Right ventricle myocardium superior (tissue), 1 donor: ENCODE measurements at regions not wholly inside any gene's neighbourhood (a gene's known extent, or its start where the extent isn't known, plus 50 kb on each side); places are given as distances from the start of the nearest gene placed in this dataset.
"Not testable (repeated sequence)": the region's sequence is repeated elsewhere in the genome, so short reads cannot be mapped to it uniquely, and the experiment has no call there.

Experiments used
- ATAC-seq: fragments of 200-7000 bp; cut with Tn5 transposase; one replicate; pipeline ENCODE4 v1.9.1; 2020; ENCODE audit warnings: mild to moderate bottlenecking; ENCODE audit not compliant: poor library complexity
- DNase-seq: peaks from one replicate; pipeline ENCODE4 v3.0.0-alpha.2; 2020
- intact Hi-C: fragments of 100-400 bp; cut with DNase I; formaldehyde crosslinking; loops from one replicate; pipeline ENCODE4 v1.11.2; 2022
- donor health status: DM: no; HTN: yes; CAD: no; lungs with severe emphysema.

GRCh38 chr6:109875973-109876372 lies 102.1 kb upstream of the GPR6 start:
- intact Hi-C loops, result no loop called here

DNA sequence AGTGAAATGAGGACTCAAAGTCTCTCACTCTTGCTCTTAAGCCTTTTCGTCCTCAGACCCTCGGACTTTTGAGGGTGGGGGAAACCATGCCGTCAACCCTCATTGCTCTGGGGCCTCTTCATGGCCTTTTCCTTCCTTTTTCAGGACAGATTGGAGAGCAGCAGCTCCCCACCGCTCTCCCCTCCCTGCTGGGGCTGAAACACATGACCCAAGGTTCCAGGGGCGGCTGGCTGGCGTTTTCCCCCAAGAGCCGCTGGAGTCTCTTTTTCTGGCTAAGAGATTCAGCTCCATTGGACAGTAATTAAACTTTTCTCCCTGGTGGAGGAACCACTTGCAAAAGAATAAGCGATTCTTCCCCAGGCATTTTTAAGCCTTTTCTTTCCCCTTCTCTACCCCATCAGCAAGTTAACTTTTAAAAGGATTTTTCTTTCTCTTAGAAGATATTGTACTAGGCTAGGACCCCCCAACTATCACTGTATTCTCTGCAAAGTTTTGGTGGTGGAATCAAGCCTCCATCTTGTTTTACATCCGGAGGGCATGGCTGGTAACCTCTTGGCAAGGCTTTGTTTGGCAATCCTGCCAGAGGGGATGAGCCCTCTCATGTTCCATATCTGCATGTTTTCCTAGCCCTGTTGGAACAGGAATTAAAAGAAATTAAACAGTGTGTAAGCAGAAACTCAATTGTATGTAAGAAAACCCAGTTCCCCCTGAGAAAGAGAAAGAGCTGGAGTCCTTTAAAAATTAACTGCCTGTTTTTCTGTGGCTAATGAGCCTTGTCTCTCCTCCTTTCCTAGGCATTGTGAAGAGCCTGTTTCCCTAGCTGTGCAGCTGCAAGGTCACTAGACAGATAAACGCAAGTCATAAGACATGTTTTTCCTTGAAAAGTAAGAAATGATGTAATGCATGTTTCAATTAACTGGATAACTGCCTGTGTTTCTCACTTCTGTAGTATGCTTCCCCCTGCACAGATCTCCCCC lies 100.8 kb upstream of the GPR6 start:
- no peak for ATAC-seq
- no peak for DNase-seq
- intact Hi-C loops, result no loop called here

More at GRCh38 chr6:109875973-109876372, 102.1 kb upstream of the GPR6 start:
- ATAC-seq (no peak), DNase-seq (no peak)

DNA sequence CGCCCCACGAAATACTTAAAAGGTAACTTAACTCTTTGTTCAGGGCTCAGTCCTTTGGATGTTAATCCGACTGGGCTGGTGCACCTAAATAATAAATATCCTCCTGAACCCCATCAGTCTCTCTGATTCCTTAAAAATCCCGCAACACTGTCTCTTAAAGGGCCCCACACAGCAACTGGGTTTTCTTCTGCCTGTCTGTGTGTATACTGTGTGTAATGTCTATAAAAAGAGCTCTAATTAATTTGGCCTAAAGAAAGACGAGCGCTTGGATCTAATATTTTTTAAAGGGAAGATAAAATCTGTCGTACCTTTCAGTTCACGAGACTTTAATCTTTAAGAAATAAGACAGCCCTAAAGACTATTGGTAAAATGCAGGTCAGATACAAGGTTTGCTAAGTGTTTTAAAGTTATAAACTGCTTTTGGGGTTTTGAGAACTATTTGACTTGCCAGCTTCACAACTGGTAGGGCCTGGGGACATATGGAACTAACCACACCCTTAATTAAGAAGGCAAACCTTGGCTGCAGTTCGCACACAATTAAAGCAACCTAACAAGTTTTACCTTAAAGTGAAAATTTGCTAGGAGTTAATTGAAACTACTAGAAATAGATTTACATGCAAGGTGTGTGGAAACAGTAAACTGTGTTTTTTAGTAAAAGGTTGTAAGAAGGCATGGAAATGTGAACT lies 100.0 kb upstream of the GPR6 start:
- ATAC-seq, DNase-seq, intact Hi-C loops: not testable (repeated sequence)

- DNase-seq, ATAC-seq, intact Hi-C loops: not testable (repeated sequence)
Observed at GRCh38 chr6:109879081-109879480, 99.0 kb upstream of the GPR6 start.

DNA sequence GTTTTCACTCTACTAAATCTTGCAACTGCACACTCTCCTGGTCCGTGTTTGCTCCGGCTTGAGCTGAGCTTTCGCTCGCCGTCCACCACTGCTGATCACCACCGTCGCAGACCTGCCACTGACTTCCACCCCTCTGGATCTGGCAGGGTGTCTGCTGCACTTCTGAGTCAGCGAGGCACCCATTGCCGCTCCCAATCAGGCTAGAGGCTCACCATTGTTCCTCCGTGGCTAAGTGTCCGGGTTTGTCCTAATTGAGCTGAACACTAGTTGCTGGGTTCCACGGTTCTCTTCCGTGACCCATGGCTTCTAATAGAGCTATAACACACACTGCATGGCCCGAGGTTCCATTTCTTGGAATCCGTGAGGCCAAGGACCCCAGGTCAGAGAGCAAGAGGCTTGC lies 98.6 kb upstream of the GPR6 start:
- DNase-seq, result no peak
- intact Hi-C loops, result no loop called here
- no peak for ATAC-seq

- DNase-seq, ATAC-seq, intact Hi-C loops: not testable (repeated sequence)
Observed at GRCh38 chr6:109881069-109881468, 97.0 kb upstream of the GPR6 start.

GRCh38 chr6:109881953-109882490 lies 96.1 kb upstream of the GPR6 start:
- ATAC-seq, DNase-seq, intact Hi-C loops: not testable (repeated sequence)

DNA sequence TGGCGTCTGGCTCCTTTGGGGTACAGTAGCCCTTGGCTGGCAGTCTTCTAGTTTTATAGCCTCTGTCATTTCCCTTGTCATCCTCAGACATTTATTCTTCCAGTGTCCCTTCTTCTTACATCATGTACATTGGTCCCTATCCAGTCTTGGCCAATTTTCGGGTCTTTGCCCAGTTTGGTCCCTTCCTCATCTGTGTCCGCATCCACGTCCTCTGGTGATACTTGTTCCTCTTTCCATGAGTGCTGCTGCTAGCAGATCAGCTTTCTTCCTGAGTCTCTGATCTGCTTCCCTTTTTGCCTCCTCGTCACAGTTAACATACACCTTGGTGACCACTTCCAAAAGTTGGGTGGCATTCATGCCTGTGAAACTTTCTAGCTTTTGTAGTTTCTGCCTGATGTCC lies 86.2 kb upstream of the GPR6 start:
- ATAC-seq, result peak; percentile 58
- intact Hi-C loops, result no loop called here

GRCh38 chr6:109892451-109893435 lies 85.4 kb upstream of the GPR6 start:
- DNase-seq (no peak), ATAC-seq (no peak)
- intact Hi-C loops, result no loop called here

More for the DNA sequence above, 86.2 kb upstream of the GPR6 start:
- DNase-seq, result no peak

- intact Hi-C loops, result no loop called here
- ATAC-seq (no peak), DNase-seq (no peak)
Observed at GRCh38 chr6:109893606-109894005, 84.5 kb upstream of the GPR6 start.

DNA sequence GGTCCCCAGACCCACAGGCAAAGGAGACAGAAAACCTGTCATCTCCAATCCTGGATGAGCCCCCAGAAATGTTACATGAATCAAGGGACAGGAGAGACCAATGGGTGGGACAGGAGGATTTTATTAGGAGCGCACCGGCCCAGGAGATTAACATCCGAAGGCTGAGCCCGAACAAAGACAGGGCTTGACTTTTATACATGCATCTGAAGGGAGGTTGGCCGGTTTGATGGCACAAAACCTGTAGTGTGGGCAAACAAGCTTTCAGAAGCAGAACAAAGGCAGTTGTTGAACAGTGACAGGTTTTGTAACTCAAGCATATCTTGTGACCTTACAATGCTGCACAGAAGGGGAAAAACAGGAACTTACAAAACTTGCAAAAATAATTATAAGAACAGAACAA lies 83.9 kb upstream of the GPR6 start:
- DNase-seq (no peak), ATAC-seq (peak; percentile 38)
- intact Hi-C loops, result no loop called here

- DNase-seq (no peak), ATAC-seq (no peak)
- intact Hi-C loops, result no loop called here
Observed at GRCh38 chr6:109896341-109896740, 81.8 kb upstream of the GPR6 start.

- intact Hi-C loops, result no loop called here
- DNase-seq (no peak), ATAC-seq (no peak)
Observed at GRCh38 chr6:109897025-109897424, 81.1 kb upstream of the GPR6 start.

DNA sequence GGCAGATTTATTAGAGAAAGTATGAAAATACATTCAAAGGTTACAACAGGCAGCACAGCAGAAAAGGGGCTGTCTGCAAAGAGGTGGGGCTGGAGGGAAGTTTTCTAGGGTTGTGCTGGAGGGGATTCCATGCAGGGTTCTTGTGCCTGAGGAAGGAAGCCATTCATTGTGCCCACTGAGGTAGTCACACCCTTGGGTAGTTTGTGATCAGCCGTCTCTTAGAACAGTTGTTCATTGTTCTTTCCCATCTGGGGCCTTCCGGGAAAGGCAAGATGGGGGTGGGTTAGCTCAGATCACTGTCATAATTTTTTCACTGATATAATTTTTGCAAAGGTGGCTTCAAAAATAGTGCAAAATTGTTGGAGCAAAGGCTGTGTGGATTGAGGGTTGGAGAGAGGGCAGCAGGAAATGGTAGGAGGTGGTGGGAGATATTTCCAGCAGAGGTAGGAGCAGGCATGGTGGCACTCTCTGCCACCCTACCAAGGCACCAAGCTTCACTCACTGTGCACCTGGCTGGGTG lies 80.5 kb upstream of the GPR6 start:
- DNase-seq, result no peak
- intact Hi-C loops, result no loop called here
- no peak for ATAC-seq

DNA sequence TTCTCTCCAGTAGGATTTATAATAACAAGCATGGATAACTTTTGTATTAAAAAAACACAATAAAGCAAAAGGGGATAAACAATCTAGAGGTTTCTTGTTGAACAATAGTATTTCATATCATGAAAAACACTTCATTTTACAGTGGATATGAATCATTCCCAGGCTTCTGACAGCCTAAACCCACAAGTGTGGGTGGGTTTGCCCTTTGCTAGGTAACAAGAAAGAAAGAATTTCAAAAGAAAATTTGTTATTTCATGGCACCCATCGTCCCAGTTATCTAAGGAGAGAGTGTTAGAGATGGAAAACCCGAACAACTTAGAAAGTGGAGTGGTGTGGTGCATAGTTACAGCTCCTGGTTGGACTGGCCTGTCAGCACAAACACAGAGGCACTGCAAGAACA lies 76.1 kb upstream of the GPR6 start:
- ATAC-seq (no peak), DNase-seq (no peak)
- intact Hi-C loops, result no loop called here

DNA sequence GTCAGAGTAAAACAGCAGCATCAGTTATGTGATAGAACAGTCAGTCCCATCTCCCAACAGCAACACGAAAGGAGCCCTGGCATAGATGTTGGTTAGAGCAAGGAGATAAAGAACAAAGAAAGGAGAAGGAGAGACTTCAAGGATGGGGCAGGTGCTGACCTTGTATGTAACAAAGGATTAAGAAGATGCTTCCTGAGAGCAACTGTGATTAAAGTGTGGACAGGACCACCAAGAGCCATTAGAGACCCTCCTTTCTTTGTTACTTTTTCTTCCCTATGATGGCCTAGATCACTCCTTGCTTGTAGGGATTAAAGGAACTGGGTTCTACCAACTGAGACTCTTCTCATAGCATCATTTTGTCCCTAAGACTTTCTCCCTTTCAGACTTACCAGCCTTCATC lies 75.2 kb upstream of the GPR6 start:
- DNase-seq (no peak), ATAC-seq (no peak)
- intact Hi-C loops, result no loop called here

- no peak for ATAC-seq
- no peak for DNase-seq
- intact Hi-C loops, result no loop called here
Observed at GRCh38 chr6:109910571-109910970, 67.5 kb upstream of the GPR6 start.

DNA sequence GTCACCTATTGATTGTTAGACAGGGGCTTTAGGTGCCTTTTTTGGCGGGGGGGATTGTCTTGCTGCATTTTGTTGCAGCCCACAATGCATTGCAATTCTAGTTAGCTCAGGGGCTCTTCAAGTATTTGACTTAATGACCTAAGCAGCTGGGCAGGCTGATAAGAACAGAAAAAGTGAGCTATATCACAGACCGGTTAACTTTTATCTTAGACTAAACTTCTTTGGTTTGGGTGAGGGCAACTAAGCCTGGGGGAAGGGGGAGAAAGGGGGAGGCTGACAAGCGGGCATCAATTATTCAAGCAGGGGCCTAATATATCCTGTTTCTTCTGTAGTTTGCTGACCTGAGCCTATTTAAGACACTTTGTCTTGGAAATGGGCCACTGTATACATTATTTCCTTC lies 66.0 kb upstream of the GPR6 start:
- ATAC-seq (no peak), DNase-seq (no peak)
- intact Hi-C loops, result no loop called here
